ENCODE measurements at regions not wholly inside any gene's neighbourhood (a gene's known extent, or its start where the extent isn't known, plus 50 kb on each side); places are given as distances from the start of the nearest gene placed in this dataset.
A peak's percentile ranks its signal among the peaks of the same experiment; 100 is the strongest.

DNA sequence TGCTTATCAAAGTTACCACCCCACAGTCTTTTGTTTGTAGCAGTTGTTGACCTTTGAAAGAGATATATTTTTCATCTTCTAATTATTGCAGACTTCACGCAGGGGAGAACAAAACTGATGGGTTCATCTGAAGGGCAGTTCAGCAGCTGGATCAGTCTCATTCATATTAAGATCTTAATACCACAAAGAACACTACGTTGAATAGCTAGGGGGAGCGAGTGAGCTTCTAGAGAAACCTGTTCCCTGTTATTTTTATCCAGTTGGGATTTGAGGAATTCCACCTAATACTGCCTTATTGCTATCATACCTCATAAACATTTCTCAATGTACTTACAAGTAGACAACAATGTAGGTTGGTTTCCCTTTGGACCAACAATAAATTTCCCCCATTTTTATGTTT is 306.1 kb upstream of the KIF2B start:
- peak; percentile 28 to 53 (median 51) for ATAC-seq
- H3K27me3 ChIP-seq: no peaks in the 10 kb centered on the region
- DNase-seq: no peak
- H3K9me3 ChIP-seq: no peaks in the 10 kb centered on the region
- no peaks in the 10 kb centered on the region for H3K36me3 ChIP-seq
- WGBS (ENCODE audit: insufficient coverage, low coverage, low lambda C conversion rate, missing lambda C conversion rate): 21% methylated on average over 3 of the region's 3 CpGs
- no peak overlapping the region for H3K4me3 ChIP-seq
- no peak for TF ChIP-seq POLR2A (IDR thresholded peaks at IDR 0.05)
- TF ChIP-seq, protein P1, sequence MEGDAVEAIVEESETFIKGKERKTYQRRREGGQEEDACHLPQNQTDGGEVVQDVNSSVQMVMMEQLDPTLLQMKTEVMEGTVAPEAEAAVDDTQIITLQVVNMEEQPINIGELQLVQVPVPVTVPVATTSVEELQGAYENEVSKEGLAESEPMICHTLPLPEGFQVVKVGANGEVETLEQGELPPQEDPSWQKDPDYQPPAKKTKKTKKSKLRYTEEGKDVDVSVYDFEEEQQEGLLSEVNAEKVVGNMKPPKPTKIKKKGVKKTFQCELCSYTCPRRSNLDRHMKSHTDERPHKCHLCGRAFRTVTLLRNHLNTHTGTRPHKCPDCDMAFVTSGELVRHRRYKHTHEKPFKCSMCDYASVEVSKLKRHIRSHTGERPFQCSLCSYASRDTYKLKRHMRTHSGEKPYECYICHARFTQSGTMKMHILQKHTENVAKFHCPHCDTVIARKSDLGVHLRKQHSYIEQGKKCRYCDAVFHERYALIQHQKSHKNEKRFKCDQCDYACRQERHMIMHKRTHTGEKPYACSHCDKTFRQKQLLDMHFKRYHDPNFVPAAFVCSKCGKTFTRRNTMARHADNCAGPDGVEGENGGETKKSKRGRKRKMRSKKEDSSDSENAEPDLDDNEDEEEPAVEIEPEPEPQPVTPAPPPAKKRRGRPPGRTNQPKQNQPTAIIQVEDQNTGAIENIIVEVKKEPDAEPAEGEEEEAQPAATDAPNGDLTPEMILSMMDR (IDR thresholded peaks at IDR 0.05): peak; percentile 17 to 37 (median 34)
- intact Hi-C loops (cut with DNase I): no loop called here
- no peak overlapping the region for H3K27ac ChIP-seq
- H3K4me1 ChIP-seq: no peaks in the 10 kb centered on the region

DNA sequence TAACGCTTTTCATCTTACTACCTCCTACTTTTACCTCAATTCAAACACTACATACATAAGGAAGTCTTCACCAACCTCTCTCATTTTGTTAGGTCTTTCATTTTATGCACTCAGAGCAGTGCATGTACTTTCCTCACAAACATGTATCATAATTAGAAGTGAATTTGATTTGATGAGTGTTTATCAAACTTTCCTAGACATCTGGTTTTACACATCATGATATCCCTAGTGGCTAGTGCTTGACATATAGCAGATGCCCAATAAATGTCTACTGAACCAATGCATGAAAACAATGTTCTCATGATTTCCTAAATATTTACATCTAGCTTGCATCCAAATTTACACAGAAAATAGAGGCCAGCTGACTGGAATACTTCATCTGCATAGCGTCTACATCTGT is 323.4 kb upstream of the KIF2B start:
- ATAC-seq: no peak
- no peaks in the 10 kb centered on the region for H3K27me3 ChIP-seq
- intact Hi-C loops (cut with DNase I): no loop called here
- H3K36me3 ChIP-seq: no peaks in the 10 kb centered on the region
- TF ChIP-seq, protein P1 (IDR thresholded peaks at IDR 0.05): no peak
- no peak for TF ChIP-seq POLR2A (IDR thresholded peaks at IDR 0.05)
- H3K4me1 ChIP-seq: no peaks in the 10 kb centered on the region
- DNase-seq: no peak
- H3K4me3 ChIP-seq: no peak overlapping the region
- H3K9me3 ChIP-seq: no peaks in the 10 kb centered on the region
- no peak overlapping the region for H3K27ac ChIP-seq
- whole genome bisulfite sequencing (ENCODE audit: insufficient coverage, low coverage, low lambda C conversion rate, missing lambda C conversion rate): 25% methylated on average over 2 of the region's 2 CpGs

DNA sequence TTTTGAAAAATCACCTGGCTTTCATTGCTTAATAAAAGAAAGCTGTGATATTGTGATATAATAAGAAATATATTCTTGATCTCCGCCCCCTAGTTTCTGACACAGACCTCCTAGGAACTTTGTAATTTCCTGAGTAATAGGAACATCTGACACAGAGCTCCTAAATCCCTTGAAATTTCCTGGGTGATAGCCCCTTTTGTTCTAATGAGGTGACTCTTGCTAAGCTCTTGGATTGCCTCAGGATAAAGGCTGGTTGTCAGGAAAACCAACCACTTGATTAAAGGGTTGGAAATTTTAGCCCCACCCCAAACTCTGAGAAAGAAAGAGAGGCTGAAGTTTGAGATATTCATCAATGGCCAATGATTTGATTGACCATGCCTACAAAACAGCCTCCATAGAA is 326.4 kb upstream of the KIF2B start:
- ATAC-seq (no peak), DNase-seq (no peak)
- Histone ChIP-seq H3K36me3 (no peaks in the 10 kb centered on the region), H3K4me1 (no peaks in the 10 kb centered on the region), H3K9me3 (no peaks in the 10 kb centered on the region), H3K27me3 (no peaks in the 10 kb centered on the region), H3K4me3 (no peak overlapping the region), H3K27ac (no peak overlapping the region)
- intact Hi-C loops (cut with DNase I): no loop called here
- 62% methylated on average over 1 of the region's 1 CpG for WGBS (ENCODE audit: insufficient coverage, low coverage, low lambda C conversion rate, missing lambda C conversion rate)
- TF ChIP-seq POLR2A (IDR thresholded peaks at IDR 0.05): no peak
- TF ChIP-seq, protein P1 (IDR thresholded peaks at IDR 0.05): no peak

DNA sequence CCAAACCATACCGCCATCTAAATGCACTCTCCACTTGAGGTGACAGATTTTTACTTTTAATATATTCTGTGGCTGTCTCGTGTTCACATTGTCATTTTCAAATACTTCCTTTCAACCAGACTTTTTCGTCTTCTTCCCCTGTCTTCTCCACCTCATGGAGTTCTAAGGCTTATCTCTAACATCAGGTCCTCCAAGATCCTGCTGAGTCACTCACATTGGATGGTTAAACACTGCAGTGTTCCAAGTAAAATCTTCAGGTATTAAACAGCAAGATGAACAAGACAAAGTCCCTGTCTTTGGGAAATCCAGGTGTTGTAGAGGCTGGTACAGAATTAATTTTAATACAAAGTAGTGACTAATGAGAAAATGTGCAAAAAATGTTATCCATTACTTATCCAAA is 330.2 kb upstream of the KIF2B start:
- WGBS (ENCODE audit: insufficient coverage, low coverage, low lambda C conversion rate, missing lambda C conversion rate): 42% methylated on average over 3 of the region's 3 CpGs
- ATAC-seq (no peak), DNase-seq (no peak)
- H3K9me3 ChIP-seq: no peaks in the 10 kb centered on the region
- H3K4me1 ChIP-seq: no peaks in the 10 kb centered on the region
- H3K27me3 ChIP-seq: no peaks in the 10 kb centered on the region
- TF ChIP-seq, protein P1 (IDR thresholded peaks at IDR 0.05): no peak
- no peak for TF ChIP-seq POLR2A (IDR thresholded peaks at IDR 0.05)
- H3K4me3 ChIP-seq: no peak overlapping the region
- no peak overlapping the region for H3K27ac ChIP-seq
- no peaks in the 10 kb centered on the region for H3K36me3 ChIP-seq
- intact Hi-C loops (cut with DNase I): no loop called here

DNA sequence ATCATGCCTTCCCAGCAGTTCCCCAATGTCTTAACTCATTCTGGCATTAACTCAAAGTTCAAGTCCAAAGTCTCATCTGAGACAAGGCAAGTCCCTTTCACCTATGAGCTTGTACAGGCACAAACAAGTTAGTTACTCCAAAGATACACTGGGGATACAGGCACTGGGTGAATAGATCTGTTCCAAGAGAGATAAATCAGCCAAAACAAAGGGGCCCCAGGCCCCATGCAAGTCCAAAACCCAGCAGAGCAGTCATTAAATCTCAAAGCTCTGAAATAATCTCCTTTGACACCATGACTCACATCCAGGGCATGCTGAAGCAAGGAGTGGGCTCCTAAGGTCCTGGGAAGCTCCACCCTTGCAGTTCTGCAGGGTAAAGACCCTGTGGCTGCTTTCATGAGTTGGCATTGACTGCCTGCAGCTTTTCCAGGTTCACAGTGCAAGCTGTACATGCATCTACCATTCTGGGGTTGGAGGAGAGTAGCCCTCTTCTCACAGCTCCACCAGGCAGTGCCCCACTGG is 332.2 kb upstream of the KIF2B start:
- Histone ChIP-seq H3K36me3 (no peaks in the 10 kb centered on the region), H3K27me3 (no peaks in the 10 kb centered on the region), H3K4me3 (no peak overlapping the region), H3K9me3 (no peaks in the 10 kb centered on the region), H3K4me1 (no peaks in the 10 kb centered on the region), H3K27ac (no peak overlapping the region)
- intact Hi-C loops (cut with DNase I): no loop called here
- DNase-seq (no peak), ATAC-seq (no peak)
- TF ChIP-seq, protein P1 (IDR thresholded peaks at IDR 0.05): no peak
- TF ChIP-seq POLR2A (IDR thresholded peaks at IDR 0.05): no peak
